MCF 10A (cell line): ENCODE measurements at regions not wholly inside any gene's neighbourhood (a gene's known extent, or its start where the extent isn't known, plus 50 kb on each side); places are given as distances from the start of the nearest gene placed in this dataset.

Source experiments
- BruUV-seq: library from RNA; stranded (reverse); fragments of 400-500 nt; replicated peaks from 2 replicates; lab custom pipeline; 2021; lab: Mats Ljungman, UMichigan
- CTCF ChIA-PET: fragments of 300-600 bp; sonication (Branson Sonifier 250); formaldehyde crosslinking; extraction: SDS; loops from one replicate; lab custom pipeline; 2021; ENCODE audit warnings: antibody characterized with exemption, inconsistent platforms; lab: Yijun Ruan, JAX
- POLR2A ChIA-PET: fragments of 300-600, 350-650 bp; sonication (Branson Sonifier 250); formaldehyde crosslinking; extraction: SDS; loops from one replicate; lab custom pipeline; 2020; ENCODE audit warnings: antibody characterized with exemption, inconsistent platforms; lab: Yijun Ruan, JAX
- DNase-seq: peaks from one replicate; pipeline ENCODE4 v3.0.0-alpha.2; 2018; ENCODE audit not compliant: unreplicated experiment
- H3K27ac Mint-ChIP-seq: one replicate; pipeline ENCODE4 v1.8.0; 2022; ENCODE audit warnings: mild to moderate bottlenecking, low read depth, mixed read lengths; ENCODE audit not compliant: unreplicated experiment
- H3K27me3 Mint-ChIP-seq: one replicate; pipeline ENCODE4 v1.8.0; 2022; ENCODE audit warnings: mixed read lengths; ENCODE audit not compliant: insufficient read depth, unreplicated experiment
- H3K36me3 Mint-ChIP-seq: one replicate; pipeline ENCODE4 v1.8.0; 2022; ENCODE audit warnings: mild to moderate bottlenecking, moderate library complexity, mixed read lengths; ENCODE audit not compliant: insufficient read depth, unreplicated experiment
- H3K4me1 Mint-ChIP-seq: one replicate; pipeline ENCODE4 v1.8.0; 2022; ENCODE audit warnings: mixed read lengths; ENCODE audit not compliant: insufficient read depth, unreplicated experiment
- H3K4me3 Mint-ChIP-seq: one replicate; pipeline ENCODE4 v1.8.0; 2022; ENCODE audit warnings: mild to moderate bottlenecking, moderate library complexity, mixed read lengths; ENCODE audit not compliant: unreplicated experiment
- H3K9me3 Mint-ChIP-seq: one replicate; pipeline ENCODE4 v1.8.0; 2022; ENCODE audit warnings: mixed read lengths; ENCODE audit not compliant: unreplicated experiment
- intact Hi-C: fragments of 100-400 bp; cut with micrococcal nuclease; formaldehyde crosslinking; loops from 2 replicates; pipeline ENCODE4 v1.14.1; 2022
- TF ChIP-seq, protein P1 (sequence below): fragments of 200-600 bp; IDR thresholded peaks from one replicate; pipeline ENCODE4 v1.8.0; 2022; ENCODE audit warnings: antibody characterized with exemption, mild to moderate bottlenecking; ENCODE audit not compliant: unreplicated experiment

DNA sequence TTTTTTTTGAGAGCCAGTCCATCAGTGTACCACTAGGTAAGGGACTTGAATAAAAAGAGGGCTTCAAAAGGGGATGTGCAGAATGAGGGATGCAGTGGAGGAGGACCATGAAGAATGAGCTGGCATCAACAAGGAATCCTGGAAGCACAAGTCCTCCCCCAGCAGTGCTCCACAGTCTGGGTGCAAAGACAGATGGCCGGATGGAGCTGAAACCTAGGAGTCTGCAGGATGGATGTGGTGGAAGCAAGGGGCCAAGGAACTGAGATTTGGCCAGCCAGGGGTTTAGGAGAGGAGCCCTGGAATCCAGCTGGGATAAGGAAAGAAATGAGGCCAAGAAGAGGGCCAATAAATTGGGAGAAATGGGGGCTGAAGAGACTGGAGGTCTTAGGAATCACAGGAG lies 51.8 kb upstream of the RAB6C start:
- no peak overlapping the region for H3K4me3 Mint-ChIP-seq
- no peaks in the 10 kb centered on the region for H3K9me3 Mint-ChIP-seq
- H3K36me3 Mint-ChIP-seq: no peaks in the 10 kb centered on the region
- peaks cover 5% of the 10 kb centered on the region for H3K4me1 Mint-ChIP-seq
- POLR2A ChIA-PET: no interaction called here
- no peak overlapping the region for H3K27ac Mint-ChIP-seq
- H3K27me3 Mint-ChIP-seq: peaks cover 8% of the 10 kb centered on the region
- BruUV-seq: no TSS peak
- CTCF ChIA-PET: interaction anchor here (0.7 to 1.8 kb wide), 2 partner anchors 12 to 803 kb away, joined by 3 to 4 read pairs; no protein-coding TSS in a partner anchor
- intact Hi-C loops: loop anchor here (10.0 kb wide), 1 partner anchor 1173 kb away; no protein-coding TSS in a partner anchor
- no peak for DNase-seq
- TF ChIP-seq, protein P1, sequence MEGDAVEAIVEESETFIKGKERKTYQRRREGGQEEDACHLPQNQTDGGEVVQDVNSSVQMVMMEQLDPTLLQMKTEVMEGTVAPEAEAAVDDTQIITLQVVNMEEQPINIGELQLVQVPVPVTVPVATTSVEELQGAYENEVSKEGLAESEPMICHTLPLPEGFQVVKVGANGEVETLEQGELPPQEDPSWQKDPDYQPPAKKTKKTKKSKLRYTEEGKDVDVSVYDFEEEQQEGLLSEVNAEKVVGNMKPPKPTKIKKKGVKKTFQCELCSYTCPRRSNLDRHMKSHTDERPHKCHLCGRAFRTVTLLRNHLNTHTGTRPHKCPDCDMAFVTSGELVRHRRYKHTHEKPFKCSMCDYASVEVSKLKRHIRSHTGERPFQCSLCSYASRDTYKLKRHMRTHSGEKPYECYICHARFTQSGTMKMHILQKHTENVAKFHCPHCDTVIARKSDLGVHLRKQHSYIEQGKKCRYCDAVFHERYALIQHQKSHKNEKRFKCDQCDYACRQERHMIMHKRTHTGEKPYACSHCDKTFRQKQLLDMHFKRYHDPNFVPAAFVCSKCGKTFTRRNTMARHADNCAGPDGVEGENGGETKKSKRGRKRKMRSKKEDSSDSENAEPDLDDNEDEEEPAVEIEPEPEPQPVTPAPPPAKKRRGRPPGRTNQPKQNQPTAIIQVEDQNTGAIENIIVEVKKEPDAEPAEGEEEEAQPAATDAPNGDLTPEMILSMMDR: no peak

DNA sequence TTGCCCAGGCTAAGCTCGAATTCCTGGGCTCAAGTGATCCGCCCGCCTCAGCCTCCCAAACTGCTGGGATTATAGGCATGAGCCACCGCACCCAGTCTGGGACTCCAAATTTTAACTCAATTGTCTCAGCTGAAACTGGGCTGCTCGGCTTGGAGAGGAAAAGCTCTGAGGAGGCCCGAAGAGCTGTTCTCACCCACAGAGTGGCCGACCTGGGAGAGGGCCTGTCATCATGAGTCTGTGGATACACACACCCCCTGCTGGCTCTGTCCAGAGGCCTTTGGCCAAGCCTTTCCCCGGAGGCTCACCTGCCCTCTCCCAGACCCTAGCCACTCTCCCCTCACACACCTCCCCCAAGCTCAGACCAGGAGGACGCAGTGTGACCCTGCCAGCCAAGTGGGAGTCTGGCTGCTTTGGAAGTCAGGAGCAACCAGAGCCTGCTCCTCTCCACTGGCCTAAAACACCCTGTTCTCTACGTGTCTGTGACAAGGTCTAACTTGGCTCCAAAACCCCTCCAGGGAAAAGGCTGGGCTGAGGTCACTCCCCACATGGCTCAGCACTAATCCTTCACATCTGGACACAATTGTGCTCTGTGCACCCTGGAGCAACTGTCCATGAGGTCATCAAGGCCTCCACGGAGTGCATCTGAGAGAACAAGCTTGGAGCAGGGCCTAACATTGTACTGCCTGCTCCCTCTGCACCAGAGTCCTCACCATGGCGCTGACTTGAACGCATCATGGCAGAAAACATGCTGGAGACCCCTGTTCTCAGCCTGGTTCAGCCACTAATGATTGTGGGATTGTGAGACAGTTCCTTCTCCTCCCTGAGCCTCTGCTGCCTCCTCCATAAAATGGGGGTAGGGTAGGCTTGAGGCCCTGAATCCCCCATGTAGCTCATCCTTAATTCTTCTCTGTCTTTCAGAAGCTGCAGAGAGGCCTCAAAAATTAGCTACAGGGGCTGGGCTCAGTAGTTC lies 49.9 kb upstream of the RAB6C start:
- Mint-ChIP-seq H3K9me3 (no peaks in the 10 kb centered on the region), H3K27ac (no peak overlapping the region), H3K36me3 (no peaks in the 10 kb centered on the region), H3K4me3 (no peak overlapping the region), H3K4me1 (no peaks in the 10 kb centered on the region), H3K27me3 (peaks cover 16% of the 10 kb centered on the region)
- TF ChIP-seq, protein P1: no peak
- BruUV-seq: no TSS peak
- intact Hi-C loops: loop anchor here (10.0 kb wide), 1 partner anchor 1175 kb away; no protein-coding TSS in a partner anchor
- ChIA-PET POLR2A (no interaction called here), CTCF (interaction anchor here (0.6 to 1.3 kb wide), 2 partner anchors 404 to 1357 kb away, joined by 3 to 4 read pairs; no protein-coding TSS in a partner anchor)
- DNase-seq: peak; percentile 18
